IMR-90 (cell line): ENCODE measurements at regions not wholly inside any gene's neighbourhood (a gene's known extent, or its start where the extent isn't known, plus 50 kb on each side); places are given as distances from the start of the nearest gene placed in this dataset.

Experiments used
- ATAC-seq: fragments of 200-7000 bp; cut with Tn5 transposase; 2 replicates; pipeline ENCODE4 v1.9.1; 2020; ENCODE audit warnings: low read depth, mild to moderate bottlenecking, moderate library complexity
- BruUV-seq: library from RNA; stranded (reverse); fragments of 400-500 nt; replicated peaks from 2 replicates; lab custom pipeline; 2021; lab: Mats Ljungman, UMichigan
- CTCF ChIA-PET: fragments of 300-600 bp; formaldehyde crosslinking; extraction: SDS; loops from one replicate; lab custom pipeline; 2021; ENCODE audit warnings: antibody characterized with exemption; lab: Yijun Ruan, JAX
- POLR2A ChIA-PET: fragments of 300-600 bp; sonication (Branson Sonifier 250); formaldehyde crosslinking; loops from one replicate; lab custom pipeline; 2022; ENCODE audit warnings: antibody characterized with exemption; ENCODE audit not compliant: unreplicated experiment; lab: Charles Lee
- DNase-seq: peaks from one replicate; pipeline ENCODE4 v3.0.0; 2013
- H2AFZ ChIP-seq: replicated peaks from 2 replicates; pipeline ENCODE3; 2013; ENCODE audit warnings: low read length, mild to moderate bottlenecking; ENCODE audit not compliant: poor library complexity
- H2AK5ac ChIP-seq: 2 replicates; pipeline ENCODE4 v1.6.1; 2013; ENCODE audit warnings: low read depth, low read length, inconsistent platforms
- H2AK9ac ChIP-seq: replicated peaks from 2 replicates; pipeline ENCODE3; 2013; ENCODE audit warnings: mild to moderate bottlenecking, low read depth, low read length, moderate library complexity; ENCODE audit not compliant: poor library complexity
- H2BK120ac ChIP-seq: 2 replicates; pipeline ENCODE4 v1.6.1; 2013; ENCODE audit warnings: low read depth, low read length, inconsistent platforms
- H2BK15ac ChIP-seq: 3 replicates; pipeline ENCODE4 v1.6.1; 2013; ENCODE audit warnings: low read depth, low read length, inconsistent platforms
- H2BK20ac ChIP-seq: 2 replicates; pipeline ENCODE4 v1.6.1; 2013; ENCODE audit warnings: low read depth, mild to moderate bottlenecking, inconsistent platforms, low read length, moderate library complexity
- H2BK5ac ChIP-seq: 2 replicates; pipeline ENCODE4 v1.6.1; 2013; ENCODE audit warnings: mild to moderate bottlenecking, low read depth, low read length, inconsistent platforms; ENCODE audit not compliant: poor library complexity, severe bottlenecking
- H3K14ac ChIP-seq: replicated peaks from 2 replicates; pipeline ENCODE4 v1.6.1; 2013; ENCODE audit warnings: low read depth, low read length, inconsistent platforms
- H3K18ac ChIP-seq: 2 replicates; pipeline ENCODE4 v1.6.1; 2013; ENCODE audit warnings: low read depth, low read length, control low read depth
- H3K23ac ChIP-seq: 2 replicates; pipeline ENCODE4 v1.6.1; 2013; ENCODE audit warnings: low read depth, low read length, inconsistent platforms
- H3K27ac ChIP-seq: 2 replicates; pipeline ENCODE4 v1.5.1; 2013; ENCODE audit warnings: mild to moderate bottlenecking, control low read depth, low read length; ENCODE audit not compliant: insufficient read depth
- H3K27me3 ChIP-seq: 2 replicates; pipeline ENCODE4 v1.6.1; 2013; ENCODE audit warnings: low read length; ENCODE audit not compliant: control insufficient read depth, insufficient read depth
- H3K36me3 ChIP-seq: 2 replicates; pipeline ENCODE4 v1.6.1; 2013; ENCODE audit warnings: low read length, mixed read lengths; ENCODE audit not compliant: control insufficient read depth, insufficient read depth
- H3K4ac ChIP-seq: 2 replicates; pipeline ENCODE4 v1.6.1; 2013; ENCODE audit warnings: low read depth, low read length, inconsistent platforms
- H3K4me1 ChIP-seq: 2 replicates; pipeline ENCODE4 v1.6.1; 2013; ENCODE audit warnings: low read length, mixed read lengths; ENCODE audit not compliant: control insufficient read depth, insufficient read depth
- H3K4me2 ChIP-seq: 2 replicates; pipeline ENCODE4 v1.6.1; 2013; ENCODE audit warnings: low read depth, mild to moderate bottlenecking, control low read depth, low read length, moderate library complexity
- H3K4me3 ChIP-seq: 2 replicates; pipeline ENCODE4 v1.5.1; 2013; ENCODE audit warnings: low read depth, mild to moderate bottlenecking, control low read depth, low read length, moderate library complexity; ENCODE audit not compliant: insufficient read depth
- H3K56ac ChIP-seq: 2 replicates; pipeline ENCODE4 v1.6.1; 2013; ENCODE audit warnings: low read length, inconsistent platforms; ENCODE audit not compliant: insufficient read depth; ENCODE audit errors: extremely low read depth
- H3K79me1 ChIP-seq, 2 experiments: 2 replicates each; pipeline ENCODE4 v1.6.1; 2013; ENCODE audit warnings: low read length in 2 of 2, inconsistent platforms in 1 of 2, low read depth in 1 of 2
- H3K9ac ChIP-seq: 2 replicates; pipeline ENCODE4 v1.6.1; 2013; ENCODE audit warnings: low read depth, low read length, control low read depth
- H3K9me1 ChIP-seq: 2 replicates; pipeline ENCODE4 v1.6.1; 2013; ENCODE audit warnings: low read length, inconsistent platforms; ENCODE audit not compliant: insufficient read depth
- H3K9me3 ChIP-seq: 2 replicates; pipeline ENCODE4 v1.6.1; 2013; ENCODE audit warnings: low read length; ENCODE audit not compliant: control insufficient read depth, insufficient read depth
- H4K20me1 ChIP-seq: 2 replicates; pipeline ENCODE4 v1.6.1; 2013; ENCODE audit warnings: low read length, inconsistent platforms; ENCODE audit not compliant: insufficient read depth
- H4K5ac ChIP-seq: 2 replicates; pipeline ENCODE4 v1.6.1; 2013; ENCODE audit warnings: mild to moderate bottlenecking, low read depth, low read length, control low read depth
- H4K8ac ChIP-seq, 2 experiments: 2 replicates each; pipeline ENCODE4 v1.6.1; 2013; ENCODE audit warnings: low read depth in 2 of 2, low read length in 2 of 2, control low read depth in 1 of 2, inconsistent platforms in 1 of 2
- H4K91ac ChIP-seq: 2 replicates; pipeline ENCODE4 v1.6.1; 2013; ENCODE audit warnings: low read depth, low read length, inconsistent platforms; ENCODE audit not compliant: insufficient read depth
- CHD1 ChIP-seq: IDR thresholded peaks from 2 replicates; pipeline ENCODE4 v1.6.1; 2012; ENCODE audit warnings: low read depth, low read length, improper control_type of control experiment
- MAFK ChIP-seq: IDR thresholded peaks from 2 replicates; pipeline ENCODE4 v1.6.1; 2012; ENCODE audit warnings: low read depth, low read length, improper control_type of control experiment
- NFE2L2 ChIP-seq: fragments of 150-350 bp; IDR thresholded peaks from 2 replicates; pipeline ENCODE4 v1.6.1; 2016; ENCODE audit warnings: low read depth, mild to moderate bottlenecking, low read length
- RFX5 ChIP-seq: IDR thresholded peaks from 2 replicates; pipeline ENCODE4 v1.8.0; 2012; ENCODE audit warnings: low read depth, mild to moderate bottlenecking, low read length, moderate library complexity
- WGBS, 2 experiments: methylation state at CpG; one replicate each; pipeline versions ENCODE4 v1.1.5 to v1.1.7; 2013; ENCODE audit warnings: missing lambda C conversion rate in 2 of 2; ENCODE audit not compliant: insufficient read length in 1 of 2; ENCODE audit errors: extremely low coverage in 2 of 2; 5-methylcytosine and 5-hydroxymethylcytosine counted together
- dilution Hi-C: fragments of 300-500 bp; cut with HindIII; formaldehyde crosslinking; loops from one replicate; pipeline ENCODE4 v1.14.3; 2018; ENCODE audit warnings: low sequenced_read_pairs; ENCODE audit not compliant: unreplicated experiment
- in situ Hi-C: fragments of 300-500 bp; cut with MboI; formaldehyde crosslinking; loops from 3 replicates; pipeline ENCODE4 v1.14.3; 2019; ENCODE audit warnings: low sequenced_read_pairs, inconsistent platforms, mixed read lengths
- intact Hi-C: fragments of 100-400 bp; cut with micrococcal nuclease; formaldehyde crosslinking; loops from 2 replicates; pipeline ENCODE4 v1.10.0; 2022

DNA sequence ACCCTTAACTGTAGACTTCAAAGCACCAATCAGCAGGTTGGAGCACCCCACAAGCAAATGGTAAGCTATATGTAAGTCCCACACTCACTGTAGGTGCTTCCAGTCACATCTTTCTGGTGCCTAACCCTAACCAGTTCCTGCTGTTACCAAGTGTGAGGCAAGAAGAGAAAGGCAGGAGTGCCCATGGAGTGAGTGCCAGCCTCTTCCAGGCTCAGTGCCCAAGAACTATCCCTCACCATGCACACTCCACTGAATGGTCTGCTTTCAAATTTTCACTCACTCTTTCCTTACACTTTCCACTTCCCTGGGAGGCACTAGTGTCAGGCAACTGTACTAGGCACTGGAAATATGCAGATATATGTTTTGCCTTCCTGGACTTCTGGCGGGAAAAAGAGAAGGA, 62.2 kb upstream of the ZDHHC17 start:
- no TSS peak for BruUV-seq

More for the DNA sequence above, 62.2 kb upstream of the ZDHHC17 start:
- H2AK9ac ChIP-seq: no peak overlapping the region
- no peak overlapping the region for H4K5ac ChIP-seq
- H3K36me3 ChIP-seq: no peaks in the 10 kb centered on the region
- peak overlapping the region; percentile 56; the same call in 1 of the 2 replicates for H2AK5ac ChIP-seq
- H2AFZ ChIP-seq: peak overlapping the region; percentile 9
- H2BK20ac ChIP-seq: peak overlapping the region; percentile 16; the same call in 1 of the 2 replicates
- no peak for DNase-seq
- dilution Hi-C loops (no loop called here), in situ Hi-C loops (no loop called here), intact Hi-C loops (no loop called here)
- H3K27me3 ChIP-seq: no peaks in the 10 kb centered on the region
- H3K4me2 ChIP-seq: no peak overlapping the region
- H3K79me1 ChIP-seq: no peaks in the 10 kb centered on the region; a peak in 1 of 4 replicates
- CTCF ChIA-PET: no interaction called here
- H3K18ac ChIP-seq: no peak overlapping the region
- no peak overlapping the region; the same call in 1 of the 2 replicates for H2BK120ac ChIP-seq
- H4K8ac ChIP-seq: no peak overlapping the region
- peaks cover 17% of the 10 kb centered on the region for H3K9me1 ChIP-seq
- WGBS, 2 experiments: no CpG with 5 or more reads among the region's 1 CpG
- H3K56ac ChIP-seq: no peak overlapping the region
- H3K4ac ChIP-seq: 0 out of 2 replicates have a peak overlapping the region, but pooled peaks have one; percentile 1
- H3K9ac ChIP-seq: no peak overlapping the region
- H3K23ac ChIP-seq: no peak overlapping the region; the same call in 1 of the 2 replicates
- H2BK15ac ChIP-seq: peak overlapping the region; percentile 77; the same call in 1 of the 3 replicates
- no peak overlapping the region for H2BK5ac ChIP-seq
- no peaks in the 10 kb centered on the region for H4K20me1 ChIP-seq
- TF ChIP-seq NFE2L2 (no peak), RFX5 (no peak), MAFK (no peak), CHD1 (no peak)
- H3K4me1 ChIP-seq: peaks cover 16% of the 10 kb centered on the region
- no peak overlapping the region for H3K27ac ChIP-seq
- H3K14ac ChIP-seq: no peak overlapping the region
- no peaks in the 10 kb centered on the region for H3K9me3 ChIP-seq
- POLR2A ChIA-PET: no interaction called here
- 0 out of 2 replicates have a peak overlapping the region, but pooled peaks have one; percentile 13 for H4K91ac ChIP-seq
- no peak for ATAC-seq
- no peak overlapping the region for H3K4me3 ChIP-seq
